Body of pancreas (tissue), 4 donors: ENCODE measurements at regions not wholly inside any gene's neighbourhood (a gene's known extent, or its start where the extent isn't known, plus 50 kb on each side); places are given as distances from the start of the nearest gene placed in this dataset.

Source experiments
- POLR2A ChIP-seq, 3 donors: fragments of 450-650 bp; IDR thresholded peaks; one replicate each; pipeline ENCODE4 v1.6.1; 2016; ENCODE audit warnings: antibody characterized with exemption in 3 of 3, mild to moderate bottlenecking in 2 of 3
- TF ChIP-seq, protein P1 (sequence below), 7 experiments: fragments of 450-650 bp in 4 of 7; fragments of 200-600 bp in 3 of 7; sonication (generic) in 3 of 7; IDR thresholded peaks; one replicate each; pipeline ENCODE4 v1.5.1; 2016 to 2019; ENCODE audit warnings: antibody characterized with exemption in 7 of 7

DNA sequence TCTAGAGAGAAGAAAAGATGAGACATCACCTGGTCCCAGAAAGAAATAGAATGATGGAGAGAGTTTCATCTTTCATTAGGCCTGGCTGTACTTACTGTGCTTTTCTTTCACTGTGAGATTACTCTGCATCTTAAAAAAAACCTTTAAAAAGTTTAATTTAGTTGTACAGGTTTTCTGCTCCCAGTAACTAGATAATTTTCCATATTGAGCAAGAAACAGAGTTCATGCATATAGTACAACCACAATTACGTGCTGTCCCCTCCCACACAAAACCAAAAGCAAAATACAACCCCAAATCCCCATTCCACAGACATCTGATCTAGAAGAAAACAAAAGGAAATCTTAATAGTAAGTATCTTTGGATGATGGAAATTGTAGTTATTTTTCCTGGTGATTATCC is 371.2 kb downstream of the SH2D1A start:
- TF ChIP-seq, protein P1, sequence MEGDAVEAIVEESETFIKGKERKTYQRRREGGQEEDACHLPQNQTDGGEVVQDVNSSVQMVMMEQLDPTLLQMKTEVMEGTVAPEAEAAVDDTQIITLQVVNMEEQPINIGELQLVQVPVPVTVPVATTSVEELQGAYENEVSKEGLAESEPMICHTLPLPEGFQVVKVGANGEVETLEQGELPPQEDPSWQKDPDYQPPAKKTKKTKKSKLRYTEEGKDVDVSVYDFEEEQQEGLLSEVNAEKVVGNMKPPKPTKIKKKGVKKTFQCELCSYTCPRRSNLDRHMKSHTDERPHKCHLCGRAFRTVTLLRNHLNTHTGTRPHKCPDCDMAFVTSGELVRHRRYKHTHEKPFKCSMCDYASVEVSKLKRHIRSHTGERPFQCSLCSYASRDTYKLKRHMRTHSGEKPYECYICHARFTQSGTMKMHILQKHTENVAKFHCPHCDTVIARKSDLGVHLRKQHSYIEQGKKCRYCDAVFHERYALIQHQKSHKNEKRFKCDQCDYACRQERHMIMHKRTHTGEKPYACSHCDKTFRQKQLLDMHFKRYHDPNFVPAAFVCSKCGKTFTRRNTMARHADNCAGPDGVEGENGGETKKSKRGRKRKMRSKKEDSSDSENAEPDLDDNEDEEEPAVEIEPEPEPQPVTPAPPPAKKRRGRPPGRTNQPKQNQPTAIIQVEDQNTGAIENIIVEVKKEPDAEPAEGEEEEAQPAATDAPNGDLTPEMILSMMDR (IDR thresholded peaks at IDR 0.05): no peak
- no peak for TF ChIP-seq POLR2A (IDR thresholded peaks at IDR 0.05)
